ENCODE measurements at regions not wholly inside any gene's neighbourhood (a gene's known extent, or its start where the extent isn't known, plus 50 kb on each side); places are given as distances from the start of the nearest gene placed in this dataset.

GRCh38 chr2:179349670-179350303 lies 85.2 kb upstream of the SESTD1 start:
- TF ChIP-seq CTCF (conservative IDR thresholded peaks at IDR 0.05) = no peak
- no peak for TF ChIP-seq ZFX (IDR thresholded peaks at IDR 0.05)

Data from C4-2B (cell line).